ENCODE measurements at regions not wholly inside any gene's neighbourhood (a gene's known extent, or its start where the extent isn't known, plus 50 kb on each side); places are given as distances from the start of the nearest gene placed in this dataset.

GRCh38 chr12:60176891-60177290, 581.1 kb downstream of the SLC16A7 start:
- WGBS, 2 donors, result 77 to 81% methylated on average over 6 of the region's 6 CpGs
- intact Hi-C loops (cut with DNase I), result no loop called here
- H3K36me3 ChIP-seq (replicated peaks in 1 of 2; ENCODE audit: insufficient read depth in 1 of 2, low read depth in 2 of 2), result no peaks in the 10 kb centered on the region
- H3K4me3 ChIP-seq, result no peak overlapping the region
- no peak for ATAC-seq
- H3K4me1 ChIP-seq, result peaks cover 11% of the 10 kb centered on the region
- no peak for TF ChIP-seq POLR2A (IDR thresholded peaks at IDR 0.05)
- TF ChIP-seq, protein P1, sequence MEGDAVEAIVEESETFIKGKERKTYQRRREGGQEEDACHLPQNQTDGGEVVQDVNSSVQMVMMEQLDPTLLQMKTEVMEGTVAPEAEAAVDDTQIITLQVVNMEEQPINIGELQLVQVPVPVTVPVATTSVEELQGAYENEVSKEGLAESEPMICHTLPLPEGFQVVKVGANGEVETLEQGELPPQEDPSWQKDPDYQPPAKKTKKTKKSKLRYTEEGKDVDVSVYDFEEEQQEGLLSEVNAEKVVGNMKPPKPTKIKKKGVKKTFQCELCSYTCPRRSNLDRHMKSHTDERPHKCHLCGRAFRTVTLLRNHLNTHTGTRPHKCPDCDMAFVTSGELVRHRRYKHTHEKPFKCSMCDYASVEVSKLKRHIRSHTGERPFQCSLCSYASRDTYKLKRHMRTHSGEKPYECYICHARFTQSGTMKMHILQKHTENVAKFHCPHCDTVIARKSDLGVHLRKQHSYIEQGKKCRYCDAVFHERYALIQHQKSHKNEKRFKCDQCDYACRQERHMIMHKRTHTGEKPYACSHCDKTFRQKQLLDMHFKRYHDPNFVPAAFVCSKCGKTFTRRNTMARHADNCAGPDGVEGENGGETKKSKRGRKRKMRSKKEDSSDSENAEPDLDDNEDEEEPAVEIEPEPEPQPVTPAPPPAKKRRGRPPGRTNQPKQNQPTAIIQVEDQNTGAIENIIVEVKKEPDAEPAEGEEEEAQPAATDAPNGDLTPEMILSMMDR (IDR thresholded peaks at IDR 0.05), result no peak
- no peak for DNase-seq
- no peak overlapping the region for H3K27ac ChIP-seq
- H3K9me3 ChIP-seq, result no peaks in the 10 kb centered on the region
- no peaks in the 10 kb centered on the region for H3K27me3 ChIP-seq

DNA sequence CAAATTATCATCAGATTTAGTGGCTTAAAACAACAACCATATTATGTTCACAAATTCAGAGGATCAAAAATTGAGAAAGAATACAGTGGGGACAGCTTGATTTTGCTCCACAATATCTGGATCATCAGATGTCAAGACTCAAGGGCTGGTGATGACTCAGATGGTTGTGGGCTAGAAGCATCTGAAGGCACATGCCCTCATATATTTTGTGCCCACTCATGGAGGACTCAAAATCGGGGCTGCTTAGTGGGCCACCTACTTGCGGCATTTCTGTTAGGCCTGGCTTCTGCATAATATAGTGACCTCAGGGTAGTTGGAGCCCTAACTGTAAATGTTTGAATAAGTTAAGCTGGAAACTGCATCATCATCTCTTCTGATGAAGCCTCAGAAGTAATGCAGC, 584.5 kb downstream of the SLC16A7 start:
- H3K4me3 ChIP-seq, result no peak overlapping the region
- WGBS, 2 donors, result 75 to 76% methylated on average over 2 of the region's 2 CpGs
- H3K9me3 ChIP-seq, result no peaks in the 10 kb centered on the region
- intact Hi-C loops (cut with DNase I), result no loop called here
- H3K36me3 ChIP-seq (replicated peaks in 1 of 2; ENCODE audit: insufficient read depth in 1 of 2, low read depth in 2 of 2), result no peaks in the 10 kb centered on the region
- H3K4me1 ChIP-seq, result no peaks in the 10 kb centered on the region
- no peak overlapping the region for H3K27ac ChIP-seq
- ATAC-seq (no peak), DNase-seq (no peak)
- no peak for TF ChIP-seq POLR2A (IDR thresholded peaks at IDR 0.05)
- TF ChIP-seq, protein P1 (IDR thresholded peaks at IDR 0.05), result no peak
- H3K27me3 ChIP-seq, result no peaks in the 10 kb centered on the region

DNA sequence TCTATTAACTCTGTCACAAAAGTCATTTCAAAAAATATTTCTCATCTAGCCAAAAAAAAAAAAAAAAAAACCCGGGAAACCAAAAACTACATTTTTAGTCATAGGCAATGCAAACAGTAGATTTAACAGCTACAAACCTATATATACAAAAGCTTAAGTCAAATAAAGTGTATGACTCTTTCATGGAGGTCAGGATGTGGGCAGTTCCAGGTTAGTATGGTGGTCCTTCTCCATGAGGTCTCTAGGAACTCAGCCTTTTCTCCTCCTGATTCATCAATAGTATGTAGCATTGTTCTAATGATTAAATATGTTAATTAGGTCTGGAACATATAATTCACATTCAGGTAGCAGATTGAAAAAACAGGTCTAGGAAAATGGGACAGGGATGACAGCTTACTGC, 586.5 kb downstream of the SLC16A7 start:
- Histone ChIP-seq H3K27ac (no peak overlapping the region), H3K4me1 (no peaks in the 10 kb centered on the region), H3K4me3 (no peak overlapping the region), H3K27me3 (no peaks in the 10 kb centered on the region), H3K36me3 (replicated peaks in 1 of 2; ENCODE audit: insufficient read depth in 1 of 2, low read depth in 2 of 2) (no peaks in the 10 kb centered on the region), H3K9me3 (no peaks in the 10 kb centered on the region)
- intact Hi-C loops (cut with DNase I), result no loop called here
- WGBS, 2 donors, result 92 to 100% methylated on average over 1 of the region's 1 CpG
- ATAC-seq (no peak), DNase-seq (no peak)
- TF ChIP-seq POLR2A (IDR thresholded peaks at IDR 0.05), result no peak
- TF ChIP-seq, protein P1 (IDR thresholded peaks at IDR 0.05), result no peak

- no peaks in the 10 kb centered on the region for H3K36me3 ChIP-seq (replicated peaks in 1 of 2; ENCODE audit: insufficient read depth in 1 of 2, low read depth in 2 of 2)
- intact Hi-C loops (cut with DNase I), result no loop called here
- no peaks in the 10 kb centered on the region for H3K27me3 ChIP-seq
- DNase-seq (no peak), ATAC-seq (no peak)
- H3K4me1 ChIP-seq, result no peaks in the 10 kb centered on the region
- H3K9me3 ChIP-seq, result no peaks in the 10 kb centered on the region
- TF ChIP-seq, protein P1 (IDR thresholded peaks at IDR 0.05), result no peak
- TF ChIP-seq POLR2A (IDR thresholded peaks at IDR 0.05), result no peak
- no peak overlapping the region for H3K27ac ChIP-seq
- H3K4me3 ChIP-seq, result no peak overlapping the region
- WGBS, 2 donors, result 69 to 71% methylated on average over 1 of the region's 1 CpG
Measured at GRCh38 chr12:60184096-60184495, 588.3 kb downstream of the SLC16A7 start.

GRCh38 chr12:60185060-60185459, 589.2 kb downstream of the SLC16A7 start:
- Histone ChIP-seq H3K4me1 (no peaks in the 10 kb centered on the region), H3K4me3 (no peak overlapping the region), H3K27ac (no peak overlapping the region), H3K27me3 (no peaks in the 10 kb centered on the region), H3K9me3 (no peaks in the 10 kb centered on the region), H3K36me3 (replicated peaks in 1 of 2; ENCODE audit: insufficient read depth in 1 of 2, low read depth in 2 of 2) (no peaks in the 10 kb centered on the region)
- ATAC-seq, result no peak
- WGBS, 2 donors, result 72 to 73% methylated on average over 4 of the region's 4 CpGs
- TF ChIP-seq POLR2A (IDR thresholded peaks at IDR 0.05), result no peak
- TF ChIP-seq, protein P1 (IDR thresholded peaks at IDR 0.05), result no peak
- intact Hi-C loops (cut with DNase I), result no loop called here
- no peak for DNase-seq
